ENCODE measurements at regions not wholly inside any gene's neighbourhood (a gene's known extent, or its start where the extent isn't known, plus 50 kb on each side); places are given as distances from the start of the nearest gene placed in this dataset.
"Not testable (repeated sequence)": the region's sequence is repeated elsewhere in the genome, so short reads cannot be mapped to it uniquely, and the experiment has no call there.

GRCh38 chr14:106179761-106180160 lies 653.4 kb downstream of the TMEM121 start:
- no peak for FAIRE-seq

GRCh38 chr14:106184771-106185170 lies 658.4 kb downstream of the TMEM121 start:
- not testable (repeated sequence) for FAIRE-seq

- not testable (repeated sequence) for FAIRE-seq
Measured at GRCh38 chr14:106185174-106185836, 658.9 kb downstream of the TMEM121 start.

- FAIRE-seq, result no peak
Measured at GRCh38 chr14:106185837-106186233, 659.5 kb downstream of the TMEM121 start.

- no peak for FAIRE-seq
Measured at GRCh38 chr14:106187216-106187615, 660.8 kb downstream of the TMEM121 start.

GRCh38 chr14:106192701-106193100 lies 666.3 kb downstream of the TMEM121 start:
- FAIRE-seq, result not testable (repeated sequence)

GRCh38 chr14:106196459-106196858 lies 670.1 kb downstream of the TMEM121 start:
- FAIRE-seq, result not testable (repeated sequence)

- not testable (repeated sequence) for FAIRE-seq
Measured at GRCh38 chr14:106197264-106197663, 670.9 kb downstream of the TMEM121 start.

- FAIRE-seq, result no peak
Measured at GRCh38 chr14:106199097-106199496, 672.7 kb downstream of the TMEM121 start.

GRCh38 chr14:106200541-106201315 lies 674.3 kb downstream of the TMEM121 start:
- no peak for FAIRE-seq

- FAIRE-seq, result no peak
Measured at GRCh38 chr14:106201376-106201775, 675.0 kb downstream of the TMEM121 start.

- FAIRE-seq, result no peak
Measured at GRCh38 chr14:106203438-106203837, 677.1 kb downstream of the TMEM121 start.

- FAIRE-seq, result no peak
Measured at GRCh38 chr14:106204063-106204462, 677.7 kb downstream of the TMEM121 start.

GRCh38 chr14:106207316-106207715 lies 680.9 kb downstream of the TMEM121 start:
- FAIRE-seq, result no peak

GRCh38 chr14:106208794-106209193 lies 682.4 kb downstream of the TMEM121 start:
- FAIRE-seq, result no peak

- FAIRE-seq, result no peak
Measured at GRCh38 chr14:106209755-106210154, 683.4 kb downstream of the TMEM121 start.

GRCh38 chr14:106210650-106211049 lies 684.3 kb downstream of the TMEM121 start:
- no peak for FAIRE-seq

- no peak for FAIRE-seq
Measured at GRCh38 chr14:106211334-106211900, 685.0 kb downstream of the TMEM121 start.

- FAIRE-seq, result no peak
Measured at GRCh38 chr14:106215229-106215628, 688.8 kb downstream of the TMEM121 start.

- no peak for FAIRE-seq
Measured at GRCh38 chr14:106216679-106217078, 690.3 kb downstream of the TMEM121 start.

- no peak for FAIRE-seq
Measured at GRCh38 chr14:106218174-106218573, 691.8 kb downstream of the TMEM121 start.

GRCh38 chr14:106222311-106222710 lies 695.9 kb downstream of the TMEM121 start:
- FAIRE-seq, result no peak

- no peak for FAIRE-seq
Measured at GRCh38 chr14:106222731-106223130, 696.3 kb downstream of the TMEM121 start.

GRCh38 chr14:106227793-106228192 lies 701.4 kb downstream of the TMEM121 start:
- FAIRE-seq, result no peak

All from A204.1 (cell line).